MM.1S (cell line): ENCODE measurements at regions not wholly inside any gene's neighbourhood (a gene's known extent, or its start where the extent isn't known, plus 50 kb on each side); places are given as distances from the start of the nearest gene placed in this dataset.

Source experiments
- DNase-seq: peaks from one replicate; pipeline ENCODE4 v3.0.0-alpha.2; 2015
- H2AFZ ChIP-seq: fragments of 300-600 bp; sonication (generic); 2 replicates; pipeline ENCODE4 v1.6.0; 2016; ENCODE audit warnings: antibody characterized with exemption, low read length
- H3F3A ChIP-seq: fragments of 300-600 bp; sonication (generic); 2 replicates; pipeline ENCODE4 v1.6.1; 2016; ENCODE audit warnings: mild to moderate bottlenecking, antibody characterized with exemption, low read length, moderate library complexity, mixed read lengths; ENCODE audit not compliant: insufficient read depth
- H3K27ac ChIP-seq: fragments of 300-600 bp; sonication (generic); 2 replicates; pipeline ENCODE4 v1.5.1; 2016; ENCODE audit warnings: mild to moderate bottlenecking, low read length
- H3K27me3 ChIP-seq: fragments of 300-600 bp; sonication (generic); replicated peaks from 2 replicates; pipeline ENCODE4 v1.6.0; 2016; ENCODE audit warnings: low read length; ENCODE audit not compliant: insufficient read depth
- H3K36me3 ChIP-seq: fragments of 300-600 bp; sonication (generic); replicated peaks from 2 replicates; pipeline ENCODE4 v1.6.1; 2016; ENCODE audit warnings: mild to moderate bottlenecking, low read length, mixed read lengths; ENCODE audit not compliant: insufficient read depth
- H3K4me1 ChIP-seq: fragments of 300-600 bp; sonication (generic); 2 replicates; pipeline ENCODE4 v1.6.1; 2016; ENCODE audit warnings: low read length, mixed read lengths
- H3K4me2 ChIP-seq: fragments of 300-600 bp; sonication (generic); 2 replicates; pipeline ENCODE4 v1.6.0; 2016; ENCODE audit warnings: low read depth, low read length
- H3K4me3 ChIP-seq: fragments of 300-600 bp; sonication (generic); 2 replicates; pipeline ENCODE4 v1.5.1; 2016; ENCODE audit warnings: low read length, mixed read lengths
- H3K79me2 ChIP-seq: fragments of 300-600 bp; sonication (generic); 2 replicates; pipeline ENCODE4 v1.6.1; 2016; ENCODE audit warnings: mixed run types, low read length, mixed read lengths
- H3K9ac ChIP-seq: fragments of 300-600 bp; sonication (generic); 2 replicates; pipeline ENCODE4 v1.6.1; 2016; ENCODE audit warnings: low read length, mixed read lengths
- H3K9me2 ChIP-seq: fragments of 300-600 bp; sonication (generic); replicated peaks from 2 replicates; pipeline ENCODE4 v1.6.1; 2016; ENCODE audit warnings: mild to moderate bottlenecking, low read length, mixed read lengths; ENCODE audit not compliant: insufficient read depth
- H3K9me3 ChIP-seq: fragments of 300-600 bp; sonication (generic); replicated peaks from 2 replicates; pipeline ENCODE4 v1.6.1; 2016; ENCODE audit warnings: mild to moderate bottlenecking, low read length, mixed read lengths; ENCODE audit not compliant: insufficient read depth
- H4K20me1 ChIP-seq: fragments of 300-600 bp; sonication (generic); 2 replicates; pipeline ENCODE4 v1.6.1; 2016; ENCODE audit warnings: mild to moderate bottlenecking, low read length, moderate library complexity, mixed read lengths; ENCODE audit not compliant: insufficient read depth
- CTCF ChIP-seq: fragments of 300-600 bp; sonication (generic); IDR thresholded peaks from 2 replicates; pipeline ENCODE4 v1.5.1; 2016; ENCODE audit warnings: antibody characterized with exemption, low read length, mixed read lengths
- EZH2 ChIP-seq: fragments of 300-600 bp; sonication (generic); optimal IDR thresholded peaks from 2 replicates; pipeline ENCODE3; 2017; ENCODE audit warnings: low read depth, mild to moderate bottlenecking, antibody characterized with exemption, low read length, mixed read lengths
- EZH2phosphoT487 ChIP-seq: fragments of 300-600 bp; sonication (generic); IDR thresholded peaks from 2 replicates; pipeline ENCODE4 v1.6.1; 2018; ENCODE audit warnings: antibody characterized with exemption, low read length

GRCh38 chr13:22040810-22041364, 370.0 kb downstream of the FGF9 start:
- no peak for DNase-seq

DNA sequence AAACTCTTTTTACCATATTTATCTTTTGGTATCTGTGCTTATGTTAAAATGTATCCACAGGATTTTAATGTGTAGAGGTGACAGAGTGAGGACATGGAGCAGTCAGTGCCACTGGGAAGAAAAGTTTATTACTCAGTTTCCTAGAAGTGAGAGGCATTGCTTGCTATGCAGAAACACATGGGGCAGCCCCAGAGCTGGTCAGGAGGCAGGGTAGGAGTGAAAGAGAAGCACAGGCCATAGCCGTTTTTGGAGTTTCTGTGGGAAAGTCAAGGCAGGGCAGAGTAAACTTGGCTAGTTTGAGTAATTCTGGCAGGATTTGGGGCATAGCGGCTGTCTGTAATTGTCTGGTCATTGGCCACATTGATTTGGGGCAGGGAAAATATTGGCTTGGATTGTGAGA, 370.9 kb downstream of the FGF9 start:
- no peak for TF ChIP-seq EZH2phosphoT487
- no peak for TF ChIP-seq EZH2
- TF ChIP-seq CTCF = no peak
- Histone ChIP-seq H3K4me2 (no peak overlapping the region), H3K4me3 (no peak overlapping the region)

More at GRCh38 chr13:22040810-22041364, 370.0 kb downstream of the FGF9 start:
- Histone ChIP-seq H3K27ac (no peak overlapping the region), H4K20me1 (no peaks in the 10 kb centered on the region), H3K27me3 (no peaks in the 10 kb centered on the region), H2AFZ (no peak overlapping the region), H3K4me3 (no peak overlapping the region), H3K9me3 (no peaks in the 10 kb centered on the region), H3K4me2 (no peak overlapping the region), H3K9me2 (no peaks in the 10 kb centered on the region), H3F3A (no peaks in the 10 kb centered on the region), H3K79me2 (no peaks in the 10 kb centered on the region), H3K4me1 (no peaks in the 10 kb centered on the region), H3K9ac (no peak overlapping the region), H3K36me3 (no peaks in the 10 kb centered on the region)
- no peak for TF ChIP-seq CTCF
- no peak for TF ChIP-seq EZH2
- no peak for TF ChIP-seq EZH2phosphoT487

DNA sequence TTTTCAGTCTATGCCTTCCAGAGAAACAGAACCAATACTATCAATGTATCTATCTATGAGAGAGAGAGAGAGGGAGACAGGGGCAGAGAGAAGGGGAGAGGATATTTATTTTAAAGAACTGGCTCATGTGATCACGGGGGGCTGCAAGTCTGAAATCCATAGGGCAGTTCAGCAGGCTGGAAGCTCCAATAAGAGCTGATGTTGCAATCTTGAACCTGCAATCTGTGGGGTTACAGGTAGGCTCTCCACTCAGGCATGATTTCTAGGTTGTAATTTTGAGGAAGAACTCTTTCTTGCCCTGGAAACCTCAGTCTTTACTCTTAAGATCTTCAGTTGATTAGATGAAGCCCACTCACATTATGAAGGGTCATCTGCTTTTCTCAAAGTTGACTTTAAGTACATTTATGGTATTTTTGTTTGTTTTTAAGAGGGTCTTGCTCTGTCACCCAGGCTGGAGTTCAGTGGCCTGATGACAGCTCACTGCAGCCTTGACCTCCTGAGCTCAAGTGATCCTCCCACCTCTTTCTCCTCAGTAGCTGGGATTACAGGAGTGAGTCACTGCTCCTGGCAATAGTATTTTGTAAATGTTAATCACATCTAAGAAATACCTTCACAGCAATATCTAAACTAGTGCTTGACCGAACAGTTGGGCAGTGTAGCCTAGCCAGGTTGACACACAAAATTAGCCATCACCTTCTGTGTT, 376.4 kb downstream of the FGF9 start:
- no peaks in the 10 kb centered on the region for H3K36me3 ChIP-seq
- H3K4me2 ChIP-seq = no peak overlapping the region
- H2AFZ ChIP-seq = no peak overlapping the region
- no peaks in the 10 kb centered on the region for H3F3A ChIP-seq
- no peaks in the 10 kb centered on the region for H3K27me3 ChIP-seq
- no peaks in the 10 kb centered on the region for H4K20me1 ChIP-seq
- H3K9me3 ChIP-seq = no peaks in the 10 kb centered on the region
- no peak for TF ChIP-seq CTCF
- no peak for TF ChIP-seq EZH2
- TF ChIP-seq EZH2phosphoT487 = no peak
- H3K9ac ChIP-seq = no peak overlapping the region
- no peak for DNase-seq
- H3K79me2 ChIP-seq = no peaks in the 10 kb centered on the region
- no peaks in the 10 kb centered on the region for H3K4me1 ChIP-seq
- H3K9me2 ChIP-seq = no peaks in the 10 kb centered on the region
- H3K4me3 ChIP-seq = no peak overlapping the region
- no peak overlapping the region for H3K27ac ChIP-seq

More for the DNA sequence above, 370.9 kb downstream of the FGF9 start:
- H3K27me3 ChIP-seq = no peaks in the 10 kb centered on the region
- H3K36me3 ChIP-seq = no peaks in the 10 kb centered on the region
- no peaks in the 10 kb centered on the region for H4K20me1 ChIP-seq
- no peak overlapping the region for H2AFZ ChIP-seq
- H3K9ac ChIP-seq = no peak overlapping the region
- no peak overlapping the region for H3K27ac ChIP-seq
- H3K9me3 ChIP-seq = no peaks in the 10 kb centered on the region
- H3K4me1 ChIP-seq = no peaks in the 10 kb centered on the region
- DNase-seq = no peak
- no peaks in the 10 kb centered on the region for H3F3A ChIP-seq
- H3K9me2 ChIP-seq = no peaks in the 10 kb centered on the region
- no peaks in the 10 kb centered on the region for H3K79me2 ChIP-seq
